HG03039 (cell line): ENCODE measurements at regions not wholly inside any gene's neighbourhood (a gene's known extent, or its start where the extent isn't known, plus 50 kb on each side); places are given as distances from the start of the nearest gene placed in this dataset.
"Not testable (repeated sequence)": the region's sequence is repeated elsewhere in the genome, so short reads cannot be mapped to it uniquely, and the experiment has no call there.

ENCODE experiments used
- ATAC-seq: cut with Tn5 transposase; IDR thresholded peaks from one replicate; pipeline ENCODE4 v1.9.1; 2021; ENCODE audit warnings: mild to moderate bottlenecking, moderate library complexity; ENCODE audit not compliant: unreplicated experiment

DNA sequence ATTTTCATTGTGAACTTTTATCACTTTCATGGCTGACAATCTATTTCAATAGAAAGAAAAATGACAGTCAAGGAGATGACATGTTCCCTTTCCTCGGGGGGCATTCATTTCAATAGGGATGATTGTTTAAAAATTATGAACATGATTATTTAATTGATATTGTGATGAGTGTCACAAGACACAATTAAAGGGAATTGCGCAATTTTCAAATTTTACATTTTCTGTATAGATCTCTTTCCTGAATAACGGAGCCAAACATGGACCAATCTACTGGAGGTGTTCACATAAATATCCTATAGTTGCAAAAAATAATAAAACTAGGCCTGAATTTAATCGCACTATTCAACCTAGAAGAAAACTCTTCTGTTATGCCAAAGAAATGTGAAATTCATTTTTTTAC is 1274.6 kb downstream of the SLITRK5 start:
- no peak for ATAC-seq

DNA sequence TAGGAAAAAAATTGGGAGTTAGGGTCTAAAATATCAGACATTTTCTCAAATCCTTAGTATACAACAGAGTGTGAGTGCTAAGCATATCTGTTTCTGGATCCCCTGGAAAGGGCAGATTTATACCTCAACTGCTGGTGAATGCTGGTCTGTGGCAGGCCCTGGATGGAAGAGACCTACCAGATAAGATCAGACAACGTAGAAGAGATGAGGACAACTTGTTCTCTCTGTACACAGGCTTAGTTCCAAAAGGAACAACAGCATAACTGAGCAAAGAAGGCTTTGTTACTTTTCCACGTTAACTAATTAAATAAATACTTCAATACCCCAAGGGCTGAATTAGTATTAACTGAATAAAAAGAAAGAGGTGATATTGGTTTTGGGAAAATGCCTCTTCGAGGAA is 1277.3 kb downstream of the SLITRK5 start:
- no peak for ATAC-seq

DNA sequence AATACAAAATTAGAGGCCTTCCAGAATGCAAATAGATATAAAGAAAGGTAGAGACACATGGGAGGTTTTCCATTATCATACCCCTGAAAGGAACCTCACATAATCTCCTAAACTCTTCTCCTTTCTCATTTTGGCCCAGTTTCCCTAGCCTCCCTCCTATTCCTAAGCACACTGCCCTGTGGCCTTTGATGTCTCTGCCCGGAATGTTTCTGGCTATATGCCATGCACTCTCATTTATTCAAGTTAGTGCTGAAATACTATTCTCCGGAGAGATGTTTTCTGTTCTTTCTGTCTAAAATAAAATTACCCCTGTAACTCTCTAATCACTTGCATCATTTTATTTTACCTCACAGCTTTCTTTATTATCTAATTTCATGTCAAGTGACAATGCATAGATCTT is 1287.7 kb downstream of the SLITRK5 start:
- ATAC-seq, result no peak

DNA sequence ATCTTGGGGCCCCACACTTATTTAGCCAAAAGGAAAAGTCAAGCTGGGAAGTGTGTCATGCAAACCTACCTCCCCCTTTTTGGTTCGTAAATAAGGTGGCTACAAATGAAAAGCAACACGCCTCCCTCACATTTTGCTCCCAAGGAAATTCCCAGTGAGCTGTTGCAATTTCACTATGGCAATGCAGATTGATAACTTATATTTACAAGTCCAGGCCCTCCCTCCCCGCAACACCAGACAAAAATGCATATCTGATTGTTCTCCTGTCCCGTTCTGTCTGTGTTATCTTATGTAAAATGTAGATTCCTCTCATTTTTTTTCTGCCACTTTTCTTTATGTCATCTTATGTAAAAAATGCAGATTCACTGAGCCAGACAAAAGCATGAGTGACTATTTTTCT is 1305.3 kb downstream of the SLITRK5 start:
- ATAC-seq, result no peak

DNA sequence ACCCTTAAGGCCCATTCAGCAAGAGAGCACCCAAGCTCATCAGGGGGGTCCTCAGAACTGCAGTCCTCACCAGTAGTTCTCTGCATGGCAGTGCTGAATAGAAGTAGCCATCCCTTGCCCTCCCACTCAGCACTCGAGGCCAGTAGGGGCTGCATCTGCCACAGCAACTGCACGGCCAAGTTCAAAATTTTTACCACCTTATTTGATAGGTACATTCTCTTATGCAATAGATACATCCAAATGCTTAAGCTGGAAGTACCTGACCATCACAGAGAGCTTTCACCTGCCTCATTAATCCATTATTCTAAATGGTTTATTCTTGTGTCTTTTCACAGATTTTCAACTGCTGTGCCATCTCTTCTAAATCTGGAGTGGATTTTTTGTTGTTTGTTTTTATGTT is 1307.4 kb downstream of the SLITRK5 start:
- no peak for ATAC-seq

DNA sequence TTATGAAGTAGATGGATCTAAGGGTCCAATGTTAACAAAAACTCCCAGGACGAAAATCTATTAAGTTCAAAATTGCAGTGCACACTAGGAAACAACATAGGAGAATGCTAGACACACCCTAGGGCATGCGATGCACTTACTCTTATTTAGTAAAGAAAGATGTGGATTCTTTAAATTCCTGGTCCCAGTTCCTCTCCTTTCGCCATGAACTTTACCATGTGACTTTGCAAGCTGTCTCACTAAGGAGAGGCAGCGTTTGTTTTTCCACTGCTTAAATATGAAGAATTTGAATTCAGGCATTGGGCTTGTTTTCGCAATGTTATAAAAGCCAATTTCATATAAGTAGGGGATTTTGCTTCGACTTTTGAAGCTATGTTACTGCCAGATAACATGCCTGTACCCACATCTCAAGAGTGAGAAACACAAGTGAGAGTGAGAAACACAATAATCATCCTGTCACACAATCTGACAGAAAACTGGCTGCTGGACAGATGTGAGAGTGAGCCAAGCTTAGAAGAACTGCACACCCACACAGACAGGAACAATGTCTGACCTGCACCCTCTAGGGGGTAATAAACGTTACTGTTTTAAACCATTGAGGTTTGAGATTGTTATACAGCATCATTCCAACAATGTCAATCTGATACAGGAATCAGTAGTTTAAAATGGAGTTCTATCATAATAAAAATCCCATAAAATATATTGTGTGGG is 1308.4 kb downstream of the SLITRK5 start:
- no peak for ATAC-seq

DNA sequence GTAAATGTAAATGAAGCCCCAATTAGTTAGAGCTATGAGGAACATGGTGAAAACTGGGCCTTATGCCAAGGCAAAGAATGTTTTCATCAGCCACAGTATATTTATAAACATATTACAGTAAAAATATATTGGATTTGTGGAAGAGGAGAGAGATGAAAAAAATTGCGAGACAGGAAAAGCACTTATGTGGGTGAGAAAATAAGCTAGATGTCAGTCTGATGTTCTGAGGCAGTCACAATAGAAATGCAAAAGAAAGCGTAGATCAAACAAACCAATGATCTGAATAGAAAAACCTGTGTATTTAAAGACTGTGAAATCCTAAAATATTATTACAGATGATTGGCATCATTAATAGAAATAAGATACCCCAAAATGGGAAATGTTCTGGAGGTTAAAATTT is 1332.5 kb downstream of the SLITRK5 start:
- no peak for ATAC-seq

DNA sequence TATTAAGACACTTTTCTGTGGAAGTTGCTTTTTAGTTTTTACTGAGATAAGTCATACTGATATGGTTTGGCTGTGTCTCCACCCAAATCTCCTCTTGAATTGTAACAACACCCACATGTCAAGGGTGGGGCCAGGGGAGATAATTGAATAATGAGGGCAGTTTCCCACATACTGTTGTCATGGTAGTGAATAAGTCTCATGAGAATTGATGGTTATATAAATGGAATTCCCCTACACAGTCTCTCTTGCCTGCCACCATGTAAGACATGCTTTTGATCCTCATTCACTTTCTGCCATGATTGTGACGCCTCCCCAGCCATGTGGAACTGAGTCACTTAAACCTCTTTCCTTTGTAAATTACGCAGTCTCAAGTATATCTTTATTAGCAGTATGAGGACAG is 1340.4 kb downstream of the SLITRK5 start:
- ATAC-seq, result no peak

DNA sequence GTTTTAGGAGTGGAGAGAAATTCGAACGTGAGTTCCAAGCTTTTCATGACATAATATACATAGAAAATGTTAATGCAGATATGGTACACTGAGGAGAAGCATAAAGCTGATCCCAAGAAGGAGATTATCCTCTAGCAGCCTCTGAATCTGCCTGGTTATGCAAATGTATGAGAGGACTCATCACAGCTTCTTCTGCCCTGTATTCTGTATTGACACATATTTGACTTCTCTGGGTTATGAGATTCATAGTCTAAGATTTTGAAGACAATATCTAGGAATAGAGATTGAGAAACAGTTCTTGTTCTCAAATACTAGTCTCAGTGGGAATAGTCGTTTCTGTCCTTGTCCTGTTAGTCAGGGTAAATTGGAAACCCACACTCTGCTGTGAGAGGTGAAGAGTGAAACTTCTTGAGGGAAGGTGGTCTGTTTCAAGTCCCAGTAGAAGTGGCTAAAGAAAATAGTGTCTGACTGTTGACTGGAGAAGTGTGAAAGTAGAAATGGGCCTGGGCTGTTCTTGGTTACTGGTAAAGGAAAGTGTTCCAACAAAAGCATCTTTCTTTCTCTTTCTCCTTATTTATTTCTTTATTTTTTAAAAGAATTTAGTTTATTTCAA is 1356.6 kb downstream of the SLITRK5 start:
- ATAC-seq, result no peak

DNA sequence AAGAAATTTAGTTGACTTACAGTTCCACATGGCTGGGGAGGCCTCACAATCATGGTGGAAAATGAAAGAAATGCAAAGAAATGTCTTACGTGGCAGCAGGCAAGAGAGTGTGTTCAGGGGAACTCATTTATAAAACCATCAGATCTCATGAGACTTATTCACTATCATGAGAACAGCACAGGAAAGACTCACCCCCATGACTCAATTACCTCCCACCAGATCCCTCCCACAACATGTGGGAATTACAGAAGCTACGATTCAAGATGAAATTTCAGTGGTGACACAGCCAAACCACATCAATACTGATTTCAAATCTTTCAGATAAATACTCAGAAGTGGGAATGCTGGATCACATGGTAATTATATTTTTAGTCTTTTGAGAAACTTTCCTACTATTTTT is 1357.9 kb downstream of the SLITRK5 start:
- no peak for ATAC-seq

DNA sequence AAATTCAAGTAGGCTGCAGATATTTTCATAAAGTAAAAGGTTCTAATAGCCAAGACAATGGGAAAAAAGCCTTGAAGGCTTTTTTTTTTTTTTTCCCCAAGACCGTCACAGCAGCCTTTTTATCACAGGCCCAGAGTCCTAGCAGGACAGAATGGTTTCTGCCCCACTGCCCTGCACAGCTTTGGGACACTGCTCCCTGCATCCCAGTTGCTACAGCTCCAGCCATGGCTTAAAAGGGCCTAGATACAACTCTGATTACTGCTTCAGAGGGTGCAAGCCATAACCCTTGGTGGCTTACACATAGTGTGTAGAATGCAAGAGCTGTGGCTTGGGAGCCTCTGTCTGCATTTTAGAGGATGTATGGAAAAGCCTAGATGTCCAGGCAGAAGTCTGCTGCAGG is 1362.8 kb downstream of the SLITRK5 start:
- no peak for ATAC-seq

DNA sequence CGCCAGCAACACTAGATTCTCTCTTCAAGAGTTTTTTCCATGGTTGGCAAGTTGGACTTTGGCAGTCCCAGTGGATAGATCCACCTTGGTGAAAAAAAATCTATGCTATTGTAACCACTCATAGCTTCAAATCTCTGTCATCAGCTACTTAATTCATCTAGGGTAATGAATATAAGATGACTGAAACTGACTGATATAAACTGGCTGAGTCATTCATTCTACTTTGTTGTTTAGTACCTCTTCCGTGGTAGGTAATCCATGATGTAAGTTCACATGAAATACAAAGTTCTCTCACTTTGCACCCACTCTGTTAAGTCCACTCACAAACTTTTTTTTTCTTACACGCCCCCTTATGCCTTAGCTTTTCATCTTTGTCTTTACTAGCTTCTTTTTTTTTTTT is 1381.5 kb downstream of the SLITRK5 start:
- ATAC-seq, result no peak

DNA sequence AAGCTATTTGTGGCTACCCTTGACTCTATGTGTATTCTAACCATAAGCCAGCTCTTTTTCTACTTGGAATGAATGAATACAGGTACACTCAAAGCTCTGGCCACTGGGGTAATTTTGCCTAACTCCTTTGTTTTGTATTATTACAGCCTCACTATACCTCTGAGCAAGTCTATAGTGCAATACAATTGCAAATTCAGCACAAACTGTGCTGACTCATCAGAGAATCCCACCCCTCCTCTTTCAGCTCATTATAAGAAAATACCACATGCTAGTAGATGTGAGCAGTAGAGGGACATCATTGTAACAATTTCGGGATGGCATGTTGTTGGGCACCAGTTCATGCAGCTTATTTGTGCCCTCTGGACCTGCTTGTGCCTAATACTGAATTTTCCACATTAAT is 1382.2 kb downstream of the SLITRK5 start:
- ATAC-seq, result no peak

DNA sequence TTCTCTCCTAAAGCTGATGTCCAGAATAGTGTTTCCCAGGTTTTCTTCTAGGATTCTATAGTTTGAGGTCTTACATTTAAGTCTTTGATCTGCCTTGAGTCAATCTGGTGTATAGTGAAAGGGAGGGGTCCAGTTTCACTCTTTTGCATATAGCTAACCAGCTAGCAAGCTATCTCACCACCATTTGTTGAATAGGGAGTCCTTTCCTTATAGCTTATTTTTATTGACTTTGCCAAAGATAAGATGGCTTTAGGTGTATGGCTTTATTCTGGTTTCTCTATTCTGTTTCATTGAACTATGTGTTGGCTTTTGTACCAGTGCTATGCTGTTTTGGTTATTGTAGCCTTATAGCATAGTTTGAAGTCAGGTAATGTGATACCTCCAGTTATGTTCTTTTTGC is 1386.1 kb downstream of the SLITRK5 start:
- ATAC-seq, result no peak

DNA sequence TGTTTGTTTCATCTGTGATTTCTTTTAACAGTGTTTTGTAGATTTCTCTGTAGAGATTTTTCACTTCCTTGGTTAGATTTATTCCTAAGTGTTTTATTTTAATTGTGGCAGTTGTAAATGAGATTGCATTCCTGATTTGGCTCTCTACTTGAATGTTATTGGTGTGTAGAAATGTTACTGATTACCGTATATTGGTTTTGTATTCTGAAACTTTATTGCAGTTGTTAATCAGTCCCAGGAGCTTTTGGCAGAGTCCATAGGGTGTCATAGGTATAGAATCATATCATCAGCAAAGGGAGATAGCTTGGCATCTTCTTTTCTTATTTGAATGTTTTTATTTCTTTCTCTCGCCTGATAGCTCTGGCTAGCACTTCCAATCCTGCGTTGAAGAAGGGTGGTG is 1386.7 kb downstream of the SLITRK5 start:
- ATAC-seq, result no peak

DNA sequence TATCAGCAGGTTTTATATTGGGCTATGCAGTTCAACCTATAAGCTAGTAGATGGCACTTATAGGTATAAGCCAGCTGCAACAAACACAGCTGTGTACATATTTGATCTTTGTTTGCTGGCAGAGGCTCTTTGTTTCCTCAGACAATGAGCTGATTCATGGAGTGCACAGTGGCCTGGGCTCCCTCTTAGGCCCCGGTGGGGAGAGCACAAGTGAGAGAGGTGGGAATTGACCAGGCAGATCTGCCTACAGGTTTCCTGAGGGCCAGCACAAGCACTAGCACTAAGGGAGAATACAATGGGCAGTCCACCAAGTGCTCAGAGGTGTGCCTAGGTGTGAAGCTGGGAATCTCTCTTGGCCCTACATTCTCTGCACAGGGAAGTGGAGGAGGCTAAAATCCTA is 1390.7 kb downstream of the SLITRK5 start:
- ATAC-seq, result no peak

DNA sequence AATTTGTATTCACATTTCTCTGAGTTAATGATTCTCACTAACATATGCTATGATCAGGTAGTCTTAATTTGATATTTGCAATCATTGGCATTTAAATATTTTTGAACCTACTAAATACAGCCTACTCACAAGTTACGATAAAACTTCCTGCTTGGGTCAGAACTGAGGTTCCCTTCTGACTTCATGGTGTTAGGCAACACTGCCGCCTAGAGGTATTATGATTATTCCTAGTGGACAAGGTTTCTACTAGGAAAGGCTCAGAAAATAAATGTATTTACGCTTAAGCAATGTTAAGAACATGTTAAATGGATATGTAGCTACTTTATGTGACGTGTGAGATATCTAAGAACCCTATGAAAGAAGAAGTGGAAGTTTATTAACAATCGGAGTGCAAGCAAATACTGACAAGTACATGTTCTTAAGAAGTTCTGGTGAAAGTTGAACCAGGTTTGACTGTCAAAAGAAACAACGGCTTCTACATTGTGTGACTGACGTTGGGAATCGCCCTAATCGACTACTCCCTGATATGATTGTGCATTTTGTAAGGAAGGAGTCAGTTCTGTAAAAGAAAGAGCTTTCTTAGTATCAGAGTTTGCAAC is 1395.8 kb downstream of the SLITRK5 start:
- ATAC-seq, result no peak

DNA sequence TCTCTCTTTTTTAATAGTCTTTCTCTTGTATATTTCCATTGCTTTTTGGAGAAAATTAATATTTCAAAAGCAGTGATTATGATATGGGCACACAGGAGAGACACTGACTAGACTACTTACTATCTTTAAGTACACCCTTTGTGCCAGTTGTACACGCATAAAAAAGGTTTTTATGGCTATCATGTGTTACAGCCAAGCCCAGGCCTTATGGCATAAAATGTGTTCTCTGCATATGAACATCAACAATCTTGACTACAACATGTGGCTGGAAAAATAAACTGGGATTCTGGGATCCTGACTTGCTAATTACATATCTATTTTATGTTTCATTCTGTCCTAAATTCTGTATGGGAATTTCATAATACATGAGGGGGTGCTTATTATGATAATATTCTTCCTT is 1401.8 kb downstream of the SLITRK5 start:
- ATAC-seq, result no peak

DNA sequence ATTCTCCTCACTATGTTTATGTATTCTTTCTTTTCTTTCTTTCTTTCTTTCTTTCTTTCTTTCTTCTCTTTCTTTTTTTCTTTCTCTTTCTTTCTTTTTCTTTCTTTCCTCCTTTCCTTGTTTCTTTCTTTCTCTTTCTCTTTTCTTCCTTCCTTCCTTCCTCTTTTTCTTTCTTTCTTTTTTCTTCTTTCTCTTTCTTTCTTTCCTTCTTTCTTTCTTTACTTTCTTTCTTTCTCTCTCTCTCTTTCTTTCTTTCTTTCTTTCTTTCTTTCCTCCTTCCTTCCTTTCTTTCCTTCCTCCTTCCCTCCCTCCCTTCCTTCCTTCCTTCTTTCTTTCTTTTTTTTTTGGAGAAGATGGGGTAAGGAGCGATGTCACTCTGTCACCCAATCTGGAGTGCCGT is 1405.5 kb downstream of the SLITRK5 start:
- ATAC-seq, result no peak

DNA sequence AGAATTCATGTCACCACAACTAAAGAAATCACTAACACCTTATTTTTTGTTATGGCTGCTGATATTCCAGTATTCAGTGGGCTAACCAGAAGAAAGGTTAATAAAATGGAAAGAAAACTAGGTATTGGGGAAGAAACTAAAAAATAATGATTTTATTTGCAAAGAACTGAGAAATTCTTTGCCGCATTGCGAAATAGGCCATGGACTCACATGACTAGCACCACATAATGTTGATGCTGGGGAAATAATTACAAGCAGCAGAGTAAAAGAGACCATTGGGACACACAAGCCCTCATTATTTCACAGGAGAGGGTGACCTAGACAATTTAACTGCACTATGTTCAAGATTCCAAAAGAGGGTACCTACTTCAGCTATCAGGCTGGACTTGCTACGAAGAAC is 1411.5 kb downstream of the SLITRK5 start:
- ATAC-seq, result no peak

DNA sequence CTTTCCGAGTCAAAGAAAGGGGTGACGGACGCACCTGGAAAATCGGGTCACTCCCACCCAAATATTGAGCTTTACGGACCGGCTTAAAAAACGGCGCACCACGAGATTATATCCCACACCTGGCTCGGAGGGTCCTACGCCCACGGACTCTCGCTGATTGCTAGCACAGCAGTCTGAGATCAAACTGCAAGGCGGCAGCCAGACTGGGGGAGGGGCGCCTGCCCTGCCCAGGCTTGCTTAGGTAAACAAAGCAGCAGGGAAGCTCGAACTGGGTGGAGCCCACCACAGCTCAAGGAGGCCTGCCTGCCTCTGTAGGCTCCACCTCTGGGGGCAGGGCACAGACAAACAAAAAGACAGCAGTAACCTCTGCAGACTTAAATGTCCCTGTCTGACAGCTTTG is 1416.9 kb downstream of the SLITRK5 start:
- ATAC-seq, result not testable (repeated sequence)

DNA sequence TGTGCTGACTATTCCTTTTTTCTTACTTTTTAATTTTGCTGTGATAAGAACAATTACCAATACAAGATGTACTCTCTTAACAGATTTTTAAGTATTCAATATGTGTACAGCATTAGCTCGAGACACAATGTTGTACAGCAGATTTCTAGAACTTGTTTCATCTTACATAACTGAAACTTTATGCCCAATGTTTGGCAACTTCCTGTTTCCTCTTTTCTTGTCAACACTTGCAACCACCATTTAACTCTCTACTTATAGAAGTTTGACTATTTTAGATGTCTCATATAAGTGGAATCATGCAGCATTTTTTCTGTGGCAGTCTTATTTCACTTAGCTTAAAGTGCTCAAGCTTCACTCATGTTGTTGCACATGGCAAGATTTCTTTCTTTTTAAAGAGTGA is 1426.8 kb downstream of the SLITRK5 start:
- no peak for ATAC-seq

DNA sequence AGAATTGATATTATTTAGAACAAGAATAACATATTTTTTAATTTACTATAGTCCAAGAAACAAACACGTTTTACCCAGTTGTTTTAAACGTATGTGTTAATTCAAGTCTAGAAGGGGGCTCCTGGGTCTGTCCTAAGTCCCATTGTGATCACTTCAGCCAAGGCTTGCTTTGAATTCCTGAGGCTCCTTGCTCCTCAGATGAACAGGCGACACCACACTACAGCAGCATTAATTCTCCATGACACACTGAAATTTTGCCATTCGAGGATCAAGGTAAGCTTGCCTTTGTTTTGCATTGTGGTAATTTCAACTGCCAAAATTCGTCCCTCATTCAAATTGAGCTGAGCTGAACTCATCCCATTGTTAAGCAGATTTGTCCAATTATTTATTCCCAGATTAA is 1442.6 kb downstream of the SLITRK5 start:
- no peak for ATAC-seq
